ENCODE measurements at regions not wholly inside any gene's neighbourhood (a gene's known extent, or its start where the extent isn't known, plus 50 kb on each side); places are given as distances from the start of the nearest gene placed in this dataset.

GRCh38 chr11:38254913-38255312 is 1656.9 kb upstream of the RAG2 start:
- no peak for ATAC-seq

GRCh38 chr11:38252620-38253019 is 1654.6 kb upstream of the RAG2 start:
- no peak for ATAC-seq

- ATAC-seq, result no peak
Observed at GRCh38 chr11:38246451-38246850, 1648.4 kb upstream of the RAG2 start.

- no peak for ATAC-seq
Observed at GRCh38 chr11:38226684-38227083, 1628.6 kb upstream of the RAG2 start.

GRCh38 chr11:38221295-38221694 is 1623.3 kb upstream of the RAG2 start:
- no peak for ATAC-seq

- no peak for ATAC-seq
Observed at GRCh38 chr11:38219636-38220035, 1621.6 kb upstream of the RAG2 start.

GRCh38 chr11:38208951-38209350 is 1610.9 kb upstream of the RAG2 start:
- no peak for ATAC-seq

- ATAC-seq, result no peak
Observed at GRCh38 chr11:38206663-38207062, 1608.6 kb upstream of the RAG2 start.

GRCh38 chr11:38191101-38191500 is 1593.1 kb upstream of the RAG2 start:
- no peak for ATAC-seq

- ATAC-seq, result no peak
Observed at GRCh38 chr11:38182126-38182866, 1584.3 kb upstream of the RAG2 start.

GRCh38 chr11:38176686-38177322 is 1578.8 kb upstream of the RAG2 start:
- ATAC-seq, result no peak

- no peak for ATAC-seq
Observed at GRCh38 chr11:38173676-38174075, 1575.6 kb upstream of the RAG2 start.

- ATAC-seq, result no peak
Observed at GRCh38 chr11:38169286-38169685, 1571.2 kb upstream of the RAG2 start.

- no peak for ATAC-seq
Observed at GRCh38 chr11:38163526-38163925, 1565.5 kb upstream of the RAG2 start.

GRCh38 chr11:38160433-38160832 is 1562.4 kb upstream of the RAG2 start:
- ATAC-seq, result no peak

GRCh38 chr11:38159038-38159437 is 1561.0 kb upstream of the RAG2 start:
- ATAC-seq, result no peak

GRCh38 chr11:38156495-38157146 is 1558.6 kb upstream of the RAG2 start:
- ATAC-seq, result no peak

- no peak for ATAC-seq
Observed at GRCh38 chr11:38155856-38156255, 1557.8 kb upstream of the RAG2 start.

- no peak for ATAC-seq
Observed at GRCh38 chr11:38153985-38154384, 1555.9 kb upstream of the RAG2 start.

- no peak for ATAC-seq
Observed at GRCh38 chr11:38143852-38144251, 1545.8 kb upstream of the RAG2 start.

GRCh38 chr11:38138972-38139371 is 1540.9 kb upstream of the RAG2 start:
- no peak for ATAC-seq

GRCh38 chr11:38136887-38137286 is 1538.9 kb upstream of the RAG2 start:
- ATAC-seq, result no peak

GRCh38 chr11:38131535-38131934 is 1533.5 kb upstream of the RAG2 start:
- no peak for ATAC-seq

GRCh38 chr11:38130976-38131375 is 1532.9 kb upstream of the RAG2 start:
- ATAC-seq, result no peak
